ENCODE measurements at regions not wholly inside any gene's neighbourhood (a gene's known extent, or its start where the extent isn't known, plus 50 kb on each side); places are given as distances from the start of the nearest gene placed in this dataset.

DNA sequence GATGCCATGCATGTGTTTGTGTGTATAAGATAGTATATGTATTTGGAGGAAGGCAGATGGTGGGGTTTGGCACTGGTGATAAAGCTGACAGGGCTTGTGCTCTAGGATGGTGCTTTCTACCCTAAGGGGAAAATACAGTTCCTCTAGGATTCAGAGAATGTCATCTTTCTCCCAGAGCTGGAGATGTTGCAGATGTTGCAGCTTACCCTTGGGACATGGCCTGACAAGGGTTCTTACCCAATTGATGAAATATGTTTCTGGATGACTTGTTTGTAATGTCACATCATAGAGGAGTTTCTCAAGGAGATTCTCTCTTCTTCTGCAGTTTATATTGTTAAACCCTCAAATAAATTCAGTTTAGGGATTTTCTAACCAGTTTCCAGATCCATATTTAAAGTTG is 52.5 kb upstream of the PITX2 start:
- DNase-seq (ENCODE audit: low read depth, low spot score), result no peak

DNA sequence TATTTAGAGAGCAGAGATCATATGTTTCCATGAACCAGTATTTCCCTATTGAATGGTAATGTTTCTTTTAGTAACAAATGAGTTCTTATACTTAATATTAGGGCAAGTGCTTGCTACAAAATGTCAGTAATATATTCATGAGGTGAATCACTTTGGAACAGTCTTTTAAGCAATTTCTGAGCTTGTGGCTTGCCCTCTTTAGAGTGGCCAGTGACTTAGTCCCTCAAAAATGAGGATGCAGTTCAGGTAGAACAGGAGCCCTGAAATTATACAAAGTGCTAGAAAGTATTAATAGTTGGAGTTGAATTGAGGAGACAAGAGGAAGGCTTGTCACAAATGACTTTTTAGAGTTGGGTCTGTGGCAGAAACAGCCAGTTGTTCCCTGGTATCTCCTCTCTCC is 53.4 kb upstream of the PITX2 start:
- DNase-seq (ENCODE audit: low read depth, low spot score), result no peak

DNA sequence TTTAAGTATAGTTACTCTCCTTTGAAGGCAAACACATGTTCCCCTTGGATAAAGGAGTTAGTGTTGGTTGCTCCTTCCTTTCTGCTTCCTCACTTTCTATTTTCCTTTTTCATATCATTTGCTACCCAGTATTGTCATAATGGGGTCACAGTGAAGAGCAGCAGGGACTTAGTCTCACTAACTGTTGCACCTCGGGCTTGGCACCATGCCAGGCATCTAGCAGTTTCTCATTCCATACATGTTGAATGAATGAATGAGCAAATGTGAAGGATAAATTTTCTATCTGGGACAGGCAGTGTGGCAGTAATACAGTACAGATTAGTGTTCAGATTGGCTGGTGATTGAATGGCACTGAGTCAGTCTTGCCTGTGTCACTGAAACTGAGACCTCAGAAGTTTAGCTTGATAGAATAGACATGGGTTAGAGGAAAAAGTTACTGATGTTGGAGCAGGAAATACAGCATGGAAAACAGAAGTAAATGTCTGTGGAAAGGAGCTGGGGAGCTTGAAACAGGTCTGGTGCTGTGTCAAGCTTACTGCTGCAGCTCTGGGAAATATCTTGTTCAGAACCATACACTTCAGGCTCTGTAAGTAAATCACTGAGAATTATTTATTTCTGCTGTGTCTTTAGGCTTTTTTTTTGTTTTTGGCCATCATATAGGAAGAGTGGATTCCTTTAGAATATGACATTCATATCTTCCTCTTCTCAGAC is 55.8 kb upstream of the PITX2 start:
- no peak for DNase-seq (ENCODE audit: low read depth, low spot score)

DNA sequence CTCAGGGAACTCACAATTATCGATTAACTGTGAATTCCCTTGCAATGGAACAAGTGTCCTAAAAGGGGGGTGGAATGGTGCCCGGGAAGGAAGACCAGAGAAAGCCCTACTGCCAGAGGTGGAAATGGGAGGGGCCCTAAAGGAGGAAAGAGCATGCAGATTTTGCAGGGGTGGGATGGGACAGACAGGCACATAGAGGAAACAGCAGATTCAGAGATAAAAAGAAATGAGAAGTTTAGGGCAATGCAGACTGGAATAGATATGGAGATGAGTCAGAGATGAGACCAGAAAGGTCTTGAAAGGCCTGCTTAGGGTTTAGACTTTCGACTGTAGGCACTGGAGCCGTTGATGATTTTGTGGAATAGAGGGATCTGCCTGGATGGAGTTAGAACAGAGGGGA is 57.4 kb upstream of the PITX2 start:
- DNase-seq (ENCODE audit: low read depth, low spot score), result no peak

DNA sequence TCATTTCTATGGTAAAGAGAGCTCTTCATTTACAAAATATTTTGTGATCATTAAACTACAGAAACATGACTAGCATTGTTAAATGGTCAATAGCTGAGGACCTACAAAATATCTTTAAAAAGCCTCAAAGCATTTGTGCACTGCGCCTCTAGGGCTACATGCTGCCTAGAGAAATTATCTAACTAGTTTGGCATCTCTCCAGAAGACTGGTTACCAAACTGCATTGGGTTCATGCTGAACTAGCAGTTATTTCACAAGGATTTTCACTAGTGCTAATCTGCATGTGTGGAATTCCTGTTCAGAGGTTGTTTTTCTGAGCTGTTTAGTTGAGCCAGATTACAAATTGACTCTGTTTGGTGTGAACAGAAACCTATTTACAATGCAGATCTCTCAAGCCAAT is 58.5 kb upstream of the PITX2 start:
- DNase-seq (ENCODE audit: low read depth, low spot score), result no peak

DNA sequence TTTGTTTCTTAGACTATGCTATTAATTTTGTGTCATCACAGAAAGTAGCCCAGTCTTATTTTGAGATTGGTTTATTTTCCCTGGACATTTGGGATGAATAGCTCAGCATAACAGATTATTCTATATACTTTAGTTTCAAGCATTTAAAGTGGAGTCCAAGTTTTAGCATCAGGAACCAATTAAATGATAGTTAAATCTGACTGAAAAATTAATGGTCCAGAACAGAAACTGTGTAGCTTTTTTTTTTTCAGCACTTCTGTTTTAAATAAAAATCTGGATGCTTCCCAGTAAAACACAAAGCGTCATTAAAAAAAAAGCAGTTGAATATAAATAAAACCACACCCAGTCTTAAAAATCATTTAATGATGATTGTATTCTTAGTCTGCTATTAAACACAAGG is 59.4 kb upstream of the PITX2 start:
- DNase-seq (ENCODE audit: low read depth, low spot score), result no peak

DNA sequence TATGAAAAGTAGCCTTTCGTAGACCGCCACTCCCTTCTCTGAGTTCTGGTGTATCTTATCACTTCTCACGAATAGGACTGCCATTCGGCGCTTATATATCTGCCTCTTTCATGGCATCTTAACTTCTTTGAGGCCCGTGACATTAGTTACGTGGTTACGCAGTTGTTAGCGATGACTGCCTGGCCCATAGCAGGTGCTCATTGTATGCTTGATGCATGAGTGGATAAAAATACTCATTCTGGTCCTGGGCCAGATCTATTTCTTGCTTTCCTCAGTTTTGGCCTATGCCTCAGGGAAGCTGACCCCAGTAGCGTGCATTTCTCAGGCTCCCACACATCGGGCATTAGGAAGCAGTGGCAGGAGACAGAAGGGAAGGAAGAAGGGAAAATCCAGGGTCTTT is 60.7 kb upstream of the PITX2 start:
- no peak for DNase-seq (ENCODE audit: low read depth, low spot score)

DNA sequence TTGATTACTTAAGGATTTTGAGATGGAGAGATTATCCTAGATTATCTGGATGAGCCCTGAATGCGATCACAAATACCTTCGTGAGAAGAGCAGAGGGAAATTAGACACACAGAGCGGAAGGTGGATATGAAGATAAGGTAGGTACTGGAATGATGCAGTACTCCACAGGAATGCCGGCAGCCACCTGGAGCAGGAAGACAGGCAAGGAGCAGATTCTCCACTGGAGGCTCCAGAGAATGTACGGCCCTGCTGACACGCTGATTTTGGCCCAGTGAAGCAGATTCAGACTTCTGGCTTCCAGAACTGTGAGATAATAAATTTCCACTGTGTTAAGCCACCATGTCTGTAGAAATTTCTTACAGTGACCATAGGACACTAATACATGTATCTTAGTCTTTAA is 79.4 kb upstream of the PITX2 start:
- no peak for DNase-seq (ENCODE audit: low read depth, low spot score)

DNA sequence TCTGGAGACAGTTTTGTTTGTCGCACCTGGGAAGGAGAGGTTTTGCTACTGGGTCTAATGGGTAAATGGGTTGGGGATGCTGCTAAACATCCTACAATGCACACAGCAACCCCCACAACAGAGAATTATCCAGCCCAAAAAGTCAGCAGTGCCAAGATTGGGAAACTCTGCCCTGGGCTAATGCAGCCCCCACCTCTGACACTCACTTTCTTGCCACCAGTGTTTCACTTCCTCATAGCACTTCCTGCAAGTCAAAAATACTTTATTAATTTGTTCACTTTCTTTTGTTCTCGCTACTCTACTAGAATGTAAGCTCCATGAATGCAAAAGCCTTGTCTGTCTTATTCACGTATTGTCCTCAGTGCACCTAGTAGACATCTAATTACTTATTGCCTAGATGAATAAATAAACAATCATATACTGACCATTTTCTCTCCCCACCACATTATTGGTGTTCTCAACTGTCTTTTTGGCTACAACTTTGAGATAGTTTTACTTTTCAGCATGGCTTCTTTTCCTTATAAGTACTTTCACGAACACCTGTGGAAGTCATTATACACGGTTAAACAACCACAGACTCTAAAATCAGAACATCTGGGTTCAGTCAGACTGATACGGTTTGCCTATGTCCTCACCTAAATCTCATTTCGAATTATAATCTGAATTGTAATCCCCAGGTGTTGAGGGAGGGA is 82.0 kb upstream of the PITX2 start:
- no peak for DNase-seq (ENCODE audit: low read depth, low spot score)

DNA sequence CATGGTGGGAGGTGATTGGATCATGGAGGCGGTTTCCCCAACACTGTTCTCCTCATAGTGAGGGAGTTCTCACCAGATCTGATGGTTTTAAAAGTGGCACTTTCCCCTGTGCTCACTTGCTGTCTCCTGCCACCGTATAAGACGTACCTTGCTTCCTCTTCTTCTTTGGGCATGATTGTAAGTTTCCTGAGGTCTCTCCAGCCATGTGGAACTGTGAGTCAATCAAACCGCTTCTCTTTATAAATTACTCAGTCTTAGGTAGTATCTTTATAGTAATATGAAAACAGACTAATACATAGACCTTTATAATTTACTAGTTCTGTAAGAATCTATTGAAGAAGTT is 82.5 kb upstream of the PITX2 start:
- no peak for DNase-seq (ENCODE audit: low read depth, low spot score)

DNA sequence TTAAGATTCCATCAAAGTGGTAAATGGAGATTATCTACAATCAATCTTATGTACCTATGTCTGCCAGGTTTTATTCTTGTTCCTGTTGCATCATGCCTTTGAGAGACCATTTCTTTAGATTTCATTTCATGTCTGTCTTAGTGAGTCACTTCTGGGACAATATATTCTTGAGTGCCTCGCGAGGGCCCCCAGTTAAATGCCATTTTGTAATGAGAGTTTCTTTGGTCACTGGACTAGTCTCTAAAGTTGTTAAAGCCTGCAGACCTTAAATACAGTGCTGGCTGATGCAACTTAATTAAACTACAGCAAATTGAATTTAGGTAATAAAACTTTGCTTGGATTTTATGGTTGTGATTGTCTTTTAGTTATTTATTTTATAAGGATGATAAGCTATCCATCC is 87.2 kb upstream of the PITX2 start:
- DNase-seq (ENCODE audit: low read depth, low spot score), result no peak

DNA sequence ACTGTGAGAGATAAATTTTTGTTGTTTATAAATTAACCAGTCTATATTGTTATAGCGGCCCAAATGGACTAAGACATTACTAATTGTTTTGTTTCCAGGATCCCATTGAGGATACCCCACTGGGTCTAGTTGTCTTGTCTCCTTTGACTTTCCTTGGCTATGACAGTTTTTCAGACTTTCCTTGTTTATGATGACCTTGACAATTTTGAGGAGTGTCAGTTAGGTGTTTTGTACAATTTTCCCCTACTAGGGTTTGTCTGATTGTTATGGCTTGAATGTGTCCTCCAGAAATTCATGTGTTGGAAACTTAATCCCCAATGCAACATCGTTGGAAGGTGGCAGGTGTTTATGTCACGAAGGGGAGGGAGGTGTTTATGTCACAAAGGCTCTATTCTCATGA is 89.6 kb upstream of the PITX2 start:
- no peak for DNase-seq (ENCODE audit: low read depth, low spot score)

DNA sequence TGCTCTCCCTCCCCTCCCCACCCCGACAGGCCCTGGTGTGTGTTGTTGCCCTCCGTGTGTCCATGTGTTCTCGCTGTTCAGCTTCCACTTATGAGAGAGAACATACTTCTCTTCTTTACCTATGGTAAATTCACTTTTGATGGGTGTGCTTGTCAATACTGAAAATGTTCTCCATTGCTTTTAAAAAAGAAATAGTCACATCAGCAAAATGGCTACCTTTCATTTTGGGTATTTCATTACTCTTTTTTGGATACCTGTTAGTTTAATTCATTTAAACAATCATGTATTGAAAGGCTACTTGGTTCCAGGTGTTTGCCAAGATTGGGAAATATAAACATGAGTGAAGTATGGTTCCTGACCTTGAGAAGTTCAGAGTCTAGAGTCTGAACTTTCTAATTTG is 107.4 kb upstream of the PITX2 start:
- no peak for DNase-seq (ENCODE audit: low read depth, low spot score)

DNA sequence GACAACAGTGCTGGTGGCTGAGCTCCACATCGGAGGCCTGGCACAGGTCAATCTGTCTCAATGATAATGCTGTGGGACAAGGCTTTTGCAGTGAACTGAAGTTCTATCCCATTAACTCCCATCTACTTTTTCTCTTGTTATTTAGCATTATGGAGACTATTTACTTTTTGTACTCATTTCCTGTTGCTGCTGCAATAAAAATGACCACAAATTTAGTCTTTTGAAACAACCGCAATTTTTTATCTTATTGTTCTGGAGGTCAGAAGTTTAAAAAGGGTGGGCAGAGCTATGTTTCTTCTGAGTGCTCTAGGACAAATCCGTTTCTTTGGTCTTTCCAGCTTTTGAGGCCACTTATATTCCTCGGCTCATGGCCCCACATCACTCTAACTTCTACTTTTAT is 111.0 kb upstream of the PITX2 start:
- no peak for DNase-seq (ENCODE audit: low read depth, low spot score)

DNA sequence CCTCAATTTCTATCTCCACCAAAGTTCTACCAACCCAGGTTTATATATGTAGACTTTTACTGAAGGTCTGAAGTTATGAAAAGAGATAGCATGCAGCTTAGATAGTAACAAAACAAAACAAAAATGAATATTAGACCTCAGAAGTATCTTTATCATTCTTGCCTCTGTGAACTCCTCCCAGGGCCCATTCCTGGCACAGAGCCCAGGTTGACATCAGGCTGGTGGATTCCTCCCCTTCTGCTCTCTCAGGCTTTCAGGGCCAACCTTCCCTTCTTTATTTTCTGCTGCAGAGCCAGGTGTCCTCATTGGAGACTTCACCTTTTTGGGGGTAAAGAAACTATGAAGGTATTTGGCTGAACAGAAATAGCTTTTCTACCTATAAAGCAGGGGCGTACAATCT is 112.8 kb upstream of the PITX2 start:
- DNase-seq (ENCODE audit: low read depth, low spot score), result no peak

DNA sequence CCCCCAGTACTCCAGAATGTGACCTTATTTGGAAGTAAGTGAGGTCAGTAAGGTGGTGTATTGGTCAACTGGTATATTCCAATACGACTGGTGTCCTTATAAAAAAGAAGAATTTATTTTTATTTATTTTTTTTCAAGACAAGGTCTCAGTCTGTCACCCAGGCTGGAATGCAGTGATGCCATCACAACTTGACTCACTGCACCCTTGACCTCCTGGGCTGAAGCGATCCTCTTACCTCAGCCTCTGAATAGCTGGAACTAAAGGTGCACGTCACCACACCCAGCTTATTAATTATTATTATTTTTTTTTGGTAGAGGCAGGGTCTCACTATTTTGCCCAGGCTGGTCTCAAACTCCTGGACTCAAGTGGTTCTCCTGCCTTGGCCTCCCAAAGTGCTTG is 115.1 kb upstream of the PITX2 start:
- no peak for DNase-seq (ENCODE audit: low read depth, low spot score)

DNA sequence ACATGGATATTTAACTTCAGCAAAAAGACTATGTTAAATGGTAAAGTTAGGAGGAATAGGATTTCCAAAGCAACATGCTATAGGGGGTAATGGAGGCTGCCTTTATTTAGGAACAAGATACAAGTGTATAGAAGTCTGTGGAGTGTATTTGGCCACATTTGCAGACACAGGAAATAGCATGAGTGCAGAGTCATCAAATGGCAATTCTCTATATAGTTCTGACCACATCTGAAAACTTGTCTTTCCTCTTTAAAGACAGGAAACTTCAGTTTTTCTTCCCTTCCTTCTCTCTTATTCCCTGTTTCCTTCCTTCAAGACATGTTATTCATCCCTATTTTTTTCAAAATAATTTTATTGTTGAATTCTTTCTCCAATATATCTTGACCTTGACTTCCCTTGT is 119.3 kb upstream of the PITX2 start:
- no peak for DNase-seq (ENCODE audit: low read depth, low spot score)

DNA sequence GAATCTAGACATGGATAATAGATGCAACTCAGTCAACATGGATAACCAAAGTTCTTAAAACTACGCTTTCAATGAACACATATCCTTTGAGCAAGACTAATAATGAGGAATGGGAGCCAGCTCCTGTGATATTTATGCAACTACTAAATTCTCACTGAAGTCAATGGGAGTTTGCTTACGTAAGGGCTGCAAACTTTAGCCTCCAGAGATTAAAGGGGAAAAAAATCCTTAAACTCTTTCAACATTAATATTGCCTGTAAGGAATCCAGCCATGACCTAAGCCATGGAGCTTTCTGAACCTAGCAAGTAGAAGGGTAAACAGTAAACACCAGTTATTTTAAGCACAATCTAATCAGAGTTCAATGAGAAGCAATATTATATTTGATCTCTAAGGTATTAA is 125.2 kb upstream of the PITX2 start:
- DNase-seq (ENCODE audit: low read depth, low spot score), result no peak

DNA sequence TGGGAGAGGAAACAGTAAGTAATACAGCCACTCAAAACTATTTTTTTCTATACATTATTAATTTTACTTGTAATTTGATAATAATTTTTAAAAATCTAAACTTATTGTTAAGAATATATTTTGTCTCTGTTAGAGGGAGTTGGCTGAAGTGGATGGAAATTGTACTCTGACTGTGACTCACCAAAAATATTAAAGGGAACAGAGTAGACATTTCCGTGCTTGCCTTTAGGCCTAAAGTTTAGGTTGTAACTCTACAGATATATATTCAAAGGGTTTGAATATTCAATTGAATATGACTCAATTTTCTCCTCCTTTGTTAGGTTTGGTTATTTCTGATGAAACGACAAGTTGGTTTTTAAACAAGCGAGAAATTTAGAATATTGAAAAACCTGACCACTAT is 128.3 kb upstream of the PITX2 start:
- no peak for DNase-seq (ENCODE audit: low read depth, low spot score)

DNA sequence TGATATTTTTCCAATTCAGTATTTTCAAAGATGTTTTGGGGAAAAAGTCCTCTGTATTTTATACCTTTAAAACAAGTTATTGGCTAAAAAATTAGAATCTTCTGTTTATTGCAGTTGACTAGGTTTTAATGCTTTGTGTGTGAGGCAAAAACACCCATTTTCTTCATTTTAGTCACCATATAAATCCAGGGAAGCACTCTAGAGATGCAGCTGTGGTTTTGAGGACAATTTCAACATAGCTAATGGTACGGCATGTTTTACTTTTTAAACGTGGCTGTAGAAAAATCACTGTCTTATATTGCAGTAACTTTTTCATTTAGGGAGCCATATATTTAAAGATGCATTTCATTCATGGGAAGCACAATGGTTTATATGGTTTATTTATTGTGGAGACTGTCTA is 129.1 kb upstream of the PITX2 start:
- DNase-seq (ENCODE audit: low read depth, low spot score), result no peak

DNA sequence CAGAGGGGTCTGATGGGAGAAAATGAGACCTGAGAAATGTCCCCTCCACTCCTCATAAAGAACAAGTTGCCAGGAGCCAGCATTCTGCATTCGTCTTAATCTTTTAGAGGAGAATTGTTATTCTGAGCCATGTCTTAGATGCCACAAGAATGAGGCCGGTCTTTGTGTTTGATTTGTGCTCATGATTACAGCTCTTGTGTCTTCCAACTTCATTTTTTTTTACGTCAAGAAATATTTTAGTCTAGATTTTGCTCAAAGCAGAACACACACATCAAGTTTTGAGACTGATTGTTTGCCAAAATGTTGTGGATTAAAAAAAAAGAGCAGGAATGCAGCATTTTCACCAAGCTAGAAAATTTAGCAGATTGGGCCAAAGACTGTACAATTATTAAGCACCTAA is 130.6 kb upstream of the PITX2 start:
- DNase-seq (ENCODE audit: low read depth, low spot score), result no peak

DNA sequence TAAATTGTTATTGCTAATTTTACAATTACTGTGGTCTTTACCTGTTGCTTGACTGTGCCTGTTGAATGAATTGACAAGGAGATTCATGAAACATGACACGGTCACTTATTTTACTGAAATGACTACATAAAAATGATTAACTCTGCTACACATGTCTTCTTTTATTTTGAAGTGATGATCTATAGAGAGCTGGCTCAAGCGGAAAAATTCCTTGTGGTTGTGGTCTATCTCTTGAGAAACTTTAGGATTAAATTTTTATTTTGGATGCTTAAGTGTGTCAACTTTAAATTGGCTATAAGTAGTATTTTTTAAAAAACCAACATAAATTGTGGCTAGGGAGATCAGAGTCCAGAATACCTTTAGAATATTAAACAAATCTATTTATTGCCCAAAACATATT is 131.8 kb upstream of the PITX2 start:
- DNase-seq (ENCODE audit: low read depth, low spot score), result no peak

DNA sequence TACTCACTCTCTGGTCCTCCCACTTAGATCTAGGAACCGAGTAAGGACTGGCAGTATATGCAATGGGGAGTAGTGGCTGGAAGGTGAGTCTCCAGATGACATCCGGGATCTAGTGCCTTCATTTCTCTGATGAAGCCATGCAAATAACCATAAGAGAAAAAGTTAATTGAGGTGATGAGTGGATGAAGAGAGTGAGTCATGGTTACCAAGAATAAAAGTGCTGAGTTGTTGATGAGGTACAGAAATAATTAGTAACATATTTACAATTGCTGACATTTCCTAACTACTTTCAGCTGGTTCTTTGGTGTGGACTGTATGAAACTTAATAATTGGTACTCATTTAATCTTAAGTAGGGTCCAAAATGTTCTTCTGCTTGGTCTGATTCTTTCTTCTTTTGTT is 146.7 kb upstream of the PITX2 start:
- no peak for DNase-seq (ENCODE audit: low read depth, low spot score)

DNA sequence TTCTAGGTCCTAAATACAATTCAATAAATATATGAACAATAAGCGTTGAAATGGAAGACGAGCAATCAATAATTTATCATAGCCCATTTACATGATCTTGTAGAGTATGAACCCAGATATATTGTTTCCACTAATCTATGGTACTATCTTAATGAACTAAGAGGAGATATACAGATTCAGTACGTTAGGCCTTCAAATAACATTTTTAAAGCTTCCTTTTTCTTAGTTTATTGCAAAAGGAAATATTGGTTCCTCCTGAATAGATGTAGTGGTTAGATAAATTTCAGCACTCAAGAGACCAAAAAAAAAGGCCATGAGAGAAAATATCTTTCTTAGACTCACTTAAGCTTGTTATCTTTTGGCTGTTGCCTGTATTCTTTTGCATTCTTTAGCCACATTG is 147.5 kb upstream of the PITX2 start:
- DNase-seq (ENCODE audit: low read depth, low spot score), result no peak

Data from iPS DF 19.7 (cell line).